Iris pigment epithelial cell (primary cell): ENCODE measurements at regions not wholly inside any gene's neighbourhood (a gene's known extent, or its start where the extent isn't known, plus 50 kb on each side); places are given as distances from the start of the nearest gene placed in this dataset.

ENCODE experiments used
- DNase-seq: peaks from one replicate; pipeline ENCODE4 v3.0.0-alpha.2; 2011; ENCODE audit warnings: low read depth

- DNase-seq, result no peak
These were observed 51.2 kb upstream of the PCBD1 start for GRCh38 chr10:70939441-70940003.

DNA sequence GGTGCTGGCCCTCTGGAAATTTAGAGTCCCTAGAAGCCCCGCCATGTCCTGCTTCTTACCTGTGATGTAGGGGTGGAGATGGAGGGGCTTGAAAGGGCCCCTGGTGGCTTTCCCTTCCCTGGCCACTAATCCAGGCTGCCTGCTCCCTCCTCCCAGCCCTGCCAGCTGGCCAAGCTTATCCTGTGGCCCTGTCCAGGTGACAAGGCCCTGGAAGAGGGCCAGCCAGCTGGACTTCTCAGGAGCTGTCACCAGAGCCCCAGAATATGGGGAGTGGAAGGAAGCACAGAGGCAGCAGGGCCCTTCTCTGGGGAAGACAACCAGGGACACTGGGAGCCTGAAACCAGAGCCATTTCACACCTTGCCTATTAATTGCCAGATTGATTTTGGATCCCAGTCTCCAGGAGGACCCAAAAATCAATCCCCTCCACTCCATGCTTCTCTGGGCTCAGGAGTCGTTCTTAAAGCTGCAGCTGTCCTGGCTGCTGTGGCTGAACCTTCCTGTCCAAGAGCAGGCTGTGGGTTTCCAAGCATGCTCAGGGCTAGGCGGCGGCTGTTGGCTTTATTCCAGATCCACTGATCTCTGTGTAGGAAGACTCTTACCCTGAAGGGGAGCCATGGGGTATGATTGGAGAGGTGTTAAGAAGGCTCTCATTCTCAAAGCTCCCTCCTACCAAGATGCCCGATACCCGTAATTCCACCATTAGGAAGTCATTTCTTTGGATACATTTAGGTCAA is 52.6 kb upstream of the PCBD1 start:
- DNase-seq, result peak; percentile 42

- DNase-seq, result no peak
These were observed 53.8 kb upstream of the PCBD1 start for GRCh38 chr10:70942125-70942524.

- DNase-seq, result no peak
These were observed 54.4 kb upstream of the PCBD1 start for GRCh38 chr10:70942725-70943124.

DNA sequence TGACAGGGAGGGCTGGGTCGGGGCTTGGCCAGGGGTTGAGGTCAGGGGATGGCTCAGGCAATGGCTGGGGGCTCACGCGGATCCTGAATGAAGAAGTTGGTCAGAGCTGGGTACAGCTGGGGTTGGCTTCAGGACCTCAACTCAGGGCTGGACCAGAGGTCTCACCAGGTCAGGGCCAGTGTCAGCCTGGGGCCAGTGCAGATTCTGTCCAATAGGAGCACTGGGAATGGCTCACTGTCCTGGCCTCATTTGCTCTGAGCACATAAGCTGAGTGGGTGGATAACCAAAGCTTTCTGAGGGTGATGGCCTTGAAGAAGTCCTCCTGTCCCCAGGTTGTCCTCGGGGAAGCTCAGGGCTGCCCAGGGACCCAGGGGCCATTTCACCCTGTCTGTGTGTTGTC is 54.9 kb upstream of the PCBD1 start:
- no peak for DNase-seq

DNA sequence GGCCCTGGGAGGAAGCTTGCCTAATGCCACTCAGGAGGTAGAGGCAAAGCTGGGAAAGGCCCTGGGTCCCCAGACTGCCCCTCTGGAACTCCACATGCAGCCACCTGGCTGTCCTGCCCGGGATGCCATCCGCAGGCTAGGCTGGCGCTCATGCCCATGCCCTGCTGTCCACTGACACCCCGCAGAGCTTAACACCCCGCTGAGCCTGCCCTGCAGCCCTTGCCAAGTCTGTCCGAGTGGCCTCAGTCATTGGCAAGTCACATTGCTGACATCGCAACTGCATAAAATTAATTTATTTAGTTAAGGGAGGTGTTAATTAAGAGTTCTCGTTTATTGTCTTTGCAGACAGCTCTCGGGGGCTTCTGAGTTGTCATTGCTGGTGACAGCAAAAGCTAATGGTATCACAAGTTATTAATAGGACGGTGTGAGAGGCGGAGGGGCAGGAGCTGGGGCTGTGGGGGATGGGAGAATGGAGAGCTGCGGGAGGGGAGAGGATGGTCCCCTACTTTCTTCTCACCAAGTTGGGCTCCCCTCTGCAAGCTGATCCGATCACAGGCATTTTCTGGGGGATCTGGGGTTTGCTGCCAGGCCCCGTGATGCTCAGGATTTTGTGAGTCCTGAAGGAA is 55.6 kb upstream of the PCBD1 start:
- no peak for DNase-seq

DNA sequence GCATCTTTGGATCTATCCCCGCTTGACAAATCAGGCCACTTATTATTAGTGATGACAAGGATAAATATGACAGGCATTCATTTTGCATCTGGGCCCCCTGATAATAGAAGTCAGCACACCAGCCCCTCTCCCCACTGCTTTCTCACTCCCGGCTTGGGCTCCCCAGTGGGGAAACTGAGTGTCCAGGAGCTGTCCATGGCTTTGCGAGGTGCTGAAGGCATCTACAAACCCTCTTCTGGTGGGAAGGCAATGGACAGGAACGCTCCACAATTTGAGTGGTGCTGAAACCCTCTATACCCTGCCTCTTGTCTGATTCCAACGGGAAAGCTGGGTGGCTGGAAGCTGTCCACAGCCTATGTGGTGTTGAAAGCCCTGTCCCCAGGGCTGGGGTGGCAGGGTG is 61.7 kb upstream of the PCBD1 start:
- peak; percentile 5 for DNase-seq

DNA sequence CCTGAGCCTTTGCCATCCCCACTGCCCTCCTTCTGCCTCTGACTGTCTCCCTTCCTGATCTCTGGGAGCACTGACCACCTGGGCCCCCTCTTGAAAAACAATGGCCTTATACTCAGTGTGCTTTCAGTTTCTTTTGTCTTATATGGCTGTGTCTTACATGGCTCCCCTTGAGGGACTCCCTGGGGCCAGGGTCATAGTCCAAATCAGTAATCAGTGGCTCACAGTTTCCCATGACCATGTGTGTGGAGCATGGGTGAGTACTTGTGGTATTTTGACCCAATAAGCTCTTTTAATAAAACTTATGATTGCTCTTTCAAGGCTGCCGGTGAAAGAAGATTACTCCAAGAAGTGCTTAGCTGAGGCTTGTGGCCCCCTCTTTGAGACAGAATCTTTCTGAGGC is 62.4 kb upstream of the PCBD1 start:
- DNase-seq, result no peak

DNA sequence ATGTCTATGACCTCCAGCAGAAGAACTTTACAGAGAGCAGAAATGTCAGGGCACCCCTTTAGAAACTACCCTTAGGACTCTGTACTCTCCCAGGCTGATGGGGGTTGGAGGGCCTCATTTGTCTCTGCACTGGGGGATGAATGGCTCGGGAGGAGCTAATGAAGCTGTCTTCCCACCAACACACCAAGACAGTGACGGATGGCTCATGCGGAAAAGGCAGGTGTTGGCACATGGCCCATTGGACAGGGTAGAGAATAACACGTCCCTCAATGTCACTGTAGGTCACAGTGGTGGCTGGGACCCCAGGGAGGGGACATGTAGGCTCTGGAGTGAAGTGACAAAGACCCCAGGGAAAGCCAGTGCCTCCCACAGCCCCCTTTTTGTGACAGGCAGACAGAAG is 64.0 kb upstream of the PCBD1 start:
- DNase-seq, result no peak

DNA sequence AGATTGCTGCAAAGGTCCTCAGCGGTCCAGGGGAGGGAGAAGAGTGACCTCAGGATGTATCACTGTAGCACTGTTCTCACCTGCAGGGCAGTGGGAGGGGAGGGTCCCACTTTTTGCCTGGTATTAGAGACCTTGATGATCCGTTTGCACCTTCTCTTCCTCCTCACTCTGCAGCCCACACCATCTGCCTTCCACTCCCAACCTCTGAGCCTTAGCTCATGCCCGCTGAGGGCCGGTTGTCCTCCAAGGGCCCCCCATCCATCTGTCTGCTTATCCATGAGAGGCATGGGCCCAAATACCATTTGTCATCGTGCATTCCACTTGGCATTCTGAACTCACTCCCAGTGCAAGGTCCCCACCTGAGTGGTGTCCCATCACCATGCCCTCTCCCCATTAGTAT is 64.6 kb upstream of the PCBD1 start:
- no peak for DNase-seq

- no peak for DNase-seq
These were observed 66.2 kb upstream of the PCBD1 start for GRCh38 chr10:70954381-70955176.

GRCh38 chr10:70956029-70956759 is 67.8 kb upstream of the PCBD1 start:
- no peak for DNase-seq

GRCh38 chr10:70958396-70958795 is 70.0 kb upstream of the PCBD1 start:
- peak; percentile 45 for DNase-seq

DNA sequence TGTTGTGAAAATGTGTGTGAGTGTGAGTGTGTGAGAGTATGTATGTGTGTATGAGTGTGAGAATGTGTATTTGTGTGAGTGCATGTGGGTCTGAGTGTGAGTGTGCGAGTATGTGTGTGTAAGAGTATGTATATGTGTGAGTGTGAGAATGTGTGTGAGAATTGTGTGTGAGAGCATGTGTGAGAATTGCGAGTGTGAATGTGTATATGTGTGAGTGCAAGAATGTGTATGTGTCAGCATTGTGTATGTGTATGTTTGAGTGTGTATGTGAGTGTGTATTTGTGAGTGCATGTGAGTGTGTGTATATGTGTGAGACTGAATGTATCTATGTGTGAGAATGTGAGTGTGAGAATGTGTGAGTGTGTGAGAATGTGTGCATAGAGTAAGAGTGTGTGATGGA is 72.0 kb upstream of the PCBD1 start:
- DNase-seq, result no peak

GRCh38 chr10:70960783-70961570 is 72.6 kb upstream of the PCBD1 start:
- DNase-seq, result no peak

DNA sequence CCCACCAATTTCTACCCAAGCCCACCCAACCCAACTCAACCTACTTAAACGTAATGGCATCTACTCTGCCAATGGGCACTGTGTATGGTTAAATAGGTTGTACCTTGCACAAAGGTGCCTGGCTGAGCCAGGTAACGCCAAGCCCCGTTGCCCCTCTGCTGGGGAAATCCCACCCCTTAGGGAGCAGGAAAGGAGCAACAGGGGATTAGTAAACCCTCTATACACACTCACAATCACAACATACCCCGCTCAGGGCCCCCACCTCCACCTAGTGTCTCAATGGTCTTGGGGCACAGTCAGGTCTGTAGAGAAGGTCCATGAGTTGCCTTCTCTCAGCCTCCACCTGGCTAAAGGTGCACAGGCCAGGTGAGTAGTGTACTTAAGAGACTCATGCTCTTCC is 74.3 kb upstream of the PCBD1 start:
- DNase-seq, result no peak

DNA sequence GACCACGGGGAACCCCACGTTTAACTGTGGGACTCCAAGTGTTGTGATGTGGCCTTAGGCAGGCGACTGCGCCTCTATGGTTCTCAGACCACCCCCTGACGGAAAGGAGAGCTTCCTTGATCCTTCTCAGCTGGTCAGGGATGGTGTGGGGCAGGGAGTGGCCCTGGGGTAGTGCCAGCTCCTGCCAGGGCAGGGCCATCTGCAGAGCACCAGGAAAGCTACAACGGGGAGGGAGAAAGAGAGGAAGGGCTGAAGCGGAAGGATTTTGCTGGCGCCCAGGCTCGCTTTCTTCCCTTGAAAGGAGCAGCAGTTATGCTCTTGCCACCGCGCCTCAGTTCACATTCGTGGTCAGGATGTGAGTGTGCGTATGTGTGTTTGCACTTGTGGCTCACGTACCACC is 74.9 kb upstream of the PCBD1 start:
- no peak for DNase-seq

GRCh38 chr10:70964245-70964644 is 75.9 kb upstream of the PCBD1 start:
- DNase-seq, result no peak

GRCh38 chr10:70964881-70965280 is 76.5 kb upstream of the PCBD1 start:
- DNase-seq, result no peak

GRCh38 chr10:70965566-70965965 is 77.2 kb upstream of the PCBD1 start:
- DNase-seq, result no peak
